ENCODE measurements at regions not wholly inside any gene's neighbourhood (a gene's known extent, or its start where the extent isn't known, plus 50 kb on each side); places are given as distances from the start of the nearest gene placed in this dataset.

GRCh38 chr2:189348369-189348768, 92.9 kb upstream of the WDR75 start:
- no peak for TF ChIP-seq POLR2AphosphoS5 (IDR thresholded peaks at IDR 0.05; ENCODE audit: insufficient read depth in 1 of 2, low read depth in 1 of 2)
- TF ChIP-seq, protein P1, sequence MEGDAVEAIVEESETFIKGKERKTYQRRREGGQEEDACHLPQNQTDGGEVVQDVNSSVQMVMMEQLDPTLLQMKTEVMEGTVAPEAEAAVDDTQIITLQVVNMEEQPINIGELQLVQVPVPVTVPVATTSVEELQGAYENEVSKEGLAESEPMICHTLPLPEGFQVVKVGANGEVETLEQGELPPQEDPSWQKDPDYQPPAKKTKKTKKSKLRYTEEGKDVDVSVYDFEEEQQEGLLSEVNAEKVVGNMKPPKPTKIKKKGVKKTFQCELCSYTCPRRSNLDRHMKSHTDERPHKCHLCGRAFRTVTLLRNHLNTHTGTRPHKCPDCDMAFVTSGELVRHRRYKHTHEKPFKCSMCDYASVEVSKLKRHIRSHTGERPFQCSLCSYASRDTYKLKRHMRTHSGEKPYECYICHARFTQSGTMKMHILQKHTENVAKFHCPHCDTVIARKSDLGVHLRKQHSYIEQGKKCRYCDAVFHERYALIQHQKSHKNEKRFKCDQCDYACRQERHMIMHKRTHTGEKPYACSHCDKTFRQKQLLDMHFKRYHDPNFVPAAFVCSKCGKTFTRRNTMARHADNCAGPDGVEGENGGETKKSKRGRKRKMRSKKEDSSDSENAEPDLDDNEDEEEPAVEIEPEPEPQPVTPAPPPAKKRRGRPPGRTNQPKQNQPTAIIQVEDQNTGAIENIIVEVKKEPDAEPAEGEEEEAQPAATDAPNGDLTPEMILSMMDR (IDR thresholded peaks at IDR 0.05): no peak
